ENCODE measurements at regions not wholly inside any gene's neighbourhood (a gene's known extent, or its start where the extent isn't known, plus 50 kb on each side); places are given as distances from the start of the nearest gene placed in this dataset.
A peak's percentile ranks its signal among the peaks of the same experiment; 100 is the strongest.
"Not testable (repeated sequence)": the region's sequence is repeated elsewhere in the genome, so short reads cannot be mapped to it uniquely, and the experiment has no call there.

GRCh38 chr6:134420614-134421181 lies 102.8 kb upstream of the SGK1 start:
- no peak overlapping the region for H3K27ac Mint-ChIP-seq
- peaks cover under 1% of the 10 kb centered on the region for H3K27me3 Mint-ChIP-seq
- ChIA-PET POLR2A (no interaction called here), CTCF (interaction anchor here (0.5 to 1.2 kb wide), 5 partner anchors 9 to 367 kb away, joined by 3 to 4 read pairs (median 3); no protein-coding TSS in a partner anchor)
- H3K36me3 Mint-ChIP-seq (ENCODE audit: low read depth): no peaks in the 10 kb centered on the region
- peaks cover 9% of the 10 kb centered on the region for H3K4me1 Mint-ChIP-seq
- no peak overlapping the region for H3K4me3 Mint-ChIP-seq
- H3K9me3 Mint-ChIP-seq: no peaks in the 10 kb centered on the region
- DNase-seq: no peak

DNA sequence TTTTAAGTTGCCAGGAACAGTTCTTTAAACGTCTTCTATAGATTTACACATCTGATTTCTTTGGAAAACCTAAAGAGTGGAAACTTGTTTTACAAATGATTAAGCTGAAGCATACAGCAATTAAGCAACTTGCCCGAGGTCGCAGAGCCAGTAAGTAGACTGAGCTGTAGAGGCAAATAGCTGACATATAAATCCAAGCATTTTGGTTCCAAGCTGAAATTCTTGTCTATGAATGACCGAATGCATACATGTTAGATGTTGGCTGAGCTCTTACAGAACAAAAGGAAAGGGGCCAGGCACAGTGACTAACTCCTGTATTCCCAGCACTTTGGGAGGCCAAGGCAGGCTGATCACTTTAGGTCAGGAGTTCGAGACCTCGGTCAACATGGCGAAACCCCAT lies 101.8 kb upstream of the SGK1 start:
- Mint-ChIP-seq H3K4me1 (peaks cover 7% of the 10 kb centered on the region), H3K27ac (no peak overlapping the region), H3K9me3 (no peaks in the 10 kb centered on the region), H3K27me3 (peaks cover 2% of the 10 kb centered on the region), H3K36me3 (ENCODE audit: low read depth) (no peaks in the 10 kb centered on the region), H3K4me3 (no peak overlapping the region)
- no peak for DNase-seq
- ChIA-PET POLR2A (interaction anchor here (0.5 kb wide), 1 partner anchor 40 kb away, joined by 3 read pairs; no protein-coding TSS in a partner anchor), CTCF (interaction anchor here (0.5 to 0.7 kb wide), 2 partner anchors 53 to 173 kb away, joined by 3 to 4 read pairs; no protein-coding TSS in a partner anchor)

- Mint-ChIP-seq H3K27me3 (peaks cover 2% of the 10 kb centered on the region), H3K9me3 (peaks cover 9% of the 10 kb centered on the region), H3K27ac (peak overlapping the region; percentile 28), H3K4me1 (peaks cover 7% of the 10 kb centered on the region), H3K4me3 (no peak overlapping the region), H3K36me3 (ENCODE audit: low read depth) (no peaks in the 10 kb centered on the region)
- no peak for DNase-seq
- POLR2A ChIA-PET: no interaction called here
- CTCF ChIA-PET: no interaction called here
These were observed 98.7 kb upstream of the SGK1 start for GRCh38 chr6:134416418-134417154.

DNA sequence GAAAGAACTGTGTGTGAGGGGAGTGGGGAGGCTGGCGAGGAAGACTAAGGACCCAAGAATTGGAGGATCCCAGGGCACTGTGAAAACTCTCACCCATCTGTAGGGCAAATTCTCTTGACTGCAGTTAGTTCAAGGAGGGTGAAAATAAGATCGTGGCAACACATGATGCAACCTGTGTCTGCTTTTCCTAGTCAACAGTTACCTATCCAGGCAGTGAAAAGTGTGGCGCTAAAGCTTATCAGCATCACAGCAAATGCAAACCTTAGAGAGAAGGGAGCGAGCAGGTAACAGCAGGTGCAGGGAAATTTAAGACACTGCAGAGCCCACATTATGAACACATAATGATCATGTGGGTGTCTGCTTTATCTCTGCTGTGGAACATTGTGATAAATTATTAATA lies 97.7 kb upstream of the SGK1 start:
- Mint-ChIP-seq H3K4me3 (no peak overlapping the region), H3K27me3 (peaks cover 2% of the 10 kb centered on the region), H3K36me3 (ENCODE audit: low read depth) (no peaks in the 10 kb centered on the region), H3K9me3 (peaks cover 13% of the 10 kb centered on the region), H3K27ac (peak overlapping the region; percentile 0), H3K4me1 (peaks cover 7% of the 10 kb centered on the region)
- ChIA-PET POLR2A (no interaction called here), CTCF (no interaction called here)
- DNase-seq: no peak

- Mint-ChIP-seq H3K9me3 (peaks cover 15% of the 10 kb centered on the region), H3K27me3 (peaks cover 2% of the 10 kb centered on the region), H3K4me1 (peaks cover 7% of the 10 kb centered on the region), H3K4me3 (no peak overlapping the region), H3K27ac (peak overlapping the region; percentile 0), H3K36me3 (ENCODE audit: low read depth) (no peaks in the 10 kb centered on the region)
- ChIA-PET CTCF (no interaction called here), POLR2A (no interaction called here)
- DNase-seq: no peak
These were observed 97.3 kb upstream of the SGK1 start for GRCh38 chr6:134415194-134415593.

- no peak for DNase-seq
- H3K36me3 Mint-ChIP-seq (ENCODE audit: low read depth): no peaks in the 10 kb centered on the region
- no peak overlapping the region for H3K4me3 Mint-ChIP-seq
- H3K27ac Mint-ChIP-seq: no peak overlapping the region
- H3K4me1 Mint-ChIP-seq: peaks cover 7% of the 10 kb centered on the region
- H3K27me3 Mint-ChIP-seq: peaks cover 2% of the 10 kb centered on the region
- H3K9me3 Mint-ChIP-seq: peaks cover 15% of the 10 kb centered on the region
- POLR2A ChIA-PET: no interaction called here
- CTCF ChIA-PET: interaction anchor here (0.6 kb wide), 1 partner anchor 138 kb away, joined by 5 read pairs; no protein-coding TSS in a partner anchor
These were observed 96.9 kb upstream of the SGK1 start for GRCh38 chr6:134414793-134415192.

GRCh38 chr6:134413241-134413643 lies 95.3 kb upstream of the SGK1 start:
- H3K4me3 Mint-ChIP-seq: no peak overlapping the region
- POLR2A ChIA-PET: no interaction called here
- H3K27ac Mint-ChIP-seq: no peak overlapping the region
- H3K27me3 Mint-ChIP-seq: peaks cover 2% of the 10 kb centered on the region
- CTCF ChIA-PET: interaction anchor here (0.6 to 1.9 kb wide), 3 partner anchors 9 to 17 kb away, joined by 3 to 4 read pairs (median 3); no protein-coding TSS in a partner anchor
- DNase-seq: no peak
- H3K4me1 Mint-ChIP-seq: peaks cover 7% of the 10 kb centered on the region
- no peaks in the 10 kb centered on the region for H3K36me3 Mint-ChIP-seq (ENCODE audit: low read depth)
- peaks cover 15% of the 10 kb centered on the region for H3K9me3 Mint-ChIP-seq

- ChIA-PET POLR2A (no interaction called here), CTCF (interaction anchor here (0.7 kb wide), 1 partner anchor 17 kb away, joined by 4 read pairs; no protein-coding TSS in a partner anchor)
- Mint-ChIP-seq H3K27ac (no peak overlapping the region), H3K4me3 (no peak overlapping the region), H3K9me3 (peaks cover 15% of the 10 kb centered on the region), H3K36me3 (ENCODE audit: low read depth) (no peaks in the 10 kb centered on the region), H3K4me1 (no peaks in the 10 kb centered on the region), H3K27me3 (no peaks in the 10 kb centered on the region)
- DNase-seq: no peak
These were observed 92.6 kb upstream of the SGK1 start for GRCh38 chr6:134410541-134410940.

GRCh38 chr6:134407791-134408190 lies 89.9 kb upstream of the SGK1 start:
- H3K4me1 Mint-ChIP-seq: no peaks in the 10 kb centered on the region
- no peak overlapping the region for H3K4me3 Mint-ChIP-seq
- H3K27ac Mint-ChIP-seq: no peak overlapping the region
- peaks cover 9% of the 10 kb centered on the region for H3K9me3 Mint-ChIP-seq
- H3K27me3 Mint-ChIP-seq: no peaks in the 10 kb centered on the region
- H3K36me3 Mint-ChIP-seq (ENCODE audit: low read depth): no peaks in the 10 kb centered on the region
- POLR2A ChIA-PET: no interaction called here
- CTCF ChIA-PET: interaction anchor here (0.6 to 2.4 kb wide), 3 partner anchors 9 to 768 kb away, joined by 3 to 5 read pairs (median 5); no protein-coding TSS in a partner anchor
- DNase-seq: no peak

DNA sequence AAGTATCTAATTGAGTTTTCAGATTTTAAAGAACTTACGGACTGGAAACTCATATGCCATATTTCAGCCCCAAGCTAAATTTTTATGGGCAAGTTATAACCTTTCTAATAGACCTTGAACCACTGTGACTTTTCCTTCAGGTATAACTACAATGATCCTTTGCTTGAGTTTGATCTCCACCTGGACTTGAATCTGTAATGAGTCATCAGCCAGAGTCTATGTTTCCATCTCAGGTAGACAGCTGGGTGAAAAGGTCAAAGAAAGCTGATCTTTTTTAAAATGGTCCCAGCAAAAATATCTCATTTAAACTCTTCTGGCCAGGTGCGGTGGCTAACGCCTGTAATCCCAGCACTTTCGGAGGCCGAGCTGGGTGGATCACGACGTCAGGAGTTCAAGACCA lies 88.4 kb upstream of the SGK1 start:
- no peak for DNase-seq
- H3K4me3 Mint-ChIP-seq: no peak overlapping the region
- no peaks in the 10 kb centered on the region for H3K36me3 Mint-ChIP-seq (ENCODE audit: low read depth)
- peaks cover 3% of the 10 kb centered on the region for H3K4me1 Mint-ChIP-seq
- ChIA-PET CTCF (interaction anchor here (1.5 kb wide), 1 partner anchor 16 kb away, joined by 3 read pairs; no protein-coding TSS in a partner anchor), POLR2A (no interaction called here)
- peaks cover 6% of the 10 kb centered on the region for H3K9me3 Mint-ChIP-seq
- H3K27ac Mint-ChIP-seq: no peak overlapping the region
- H3K27me3 Mint-ChIP-seq: no peaks in the 10 kb centered on the region

DNA sequence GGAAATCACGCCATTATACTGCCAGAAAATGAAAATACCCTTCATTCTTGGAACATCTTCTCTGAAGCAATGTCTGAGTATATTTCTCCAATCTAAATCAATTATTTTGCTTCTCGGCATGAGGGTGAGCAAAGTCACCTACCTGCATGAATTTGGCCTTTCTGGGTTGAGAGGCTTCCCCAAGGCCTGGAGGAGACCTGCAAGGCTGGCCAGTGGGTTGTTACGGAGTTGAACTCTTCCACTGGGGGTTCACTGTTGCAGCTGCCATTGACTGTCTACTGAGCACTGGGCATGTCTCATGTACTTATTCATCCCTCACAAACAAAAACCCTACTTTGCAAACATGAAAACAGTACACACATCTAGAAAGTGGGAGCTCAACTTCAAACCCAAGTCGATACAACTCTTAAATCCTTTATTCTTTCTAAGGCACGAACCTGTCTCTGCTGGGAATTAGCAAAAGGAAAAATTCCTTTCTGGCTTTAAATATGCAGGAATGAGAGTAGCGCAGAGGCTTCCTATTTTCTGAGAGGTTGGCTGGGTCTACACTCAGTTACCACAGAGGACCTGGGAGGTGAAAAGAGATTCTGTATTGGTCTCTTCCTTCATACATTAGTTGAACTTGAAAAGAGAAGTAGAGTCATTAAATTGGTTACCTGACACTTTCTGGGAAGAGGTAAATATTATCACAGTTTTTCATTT lies 87.6 kb upstream of the SGK1 start:
- CTCF ChIA-PET: interaction anchor here (1.5 kb wide), 1 partner anchor 17 kb away, joined by 3 read pairs; no protein-coding TSS in a partner anchor
- Mint-ChIP-seq H3K27me3 (no peaks in the 10 kb centered on the region), H3K4me3 (no peak overlapping the region), H3K36me3 (ENCODE audit: low read depth) (no peaks in the 10 kb centered on the region), H3K4me1 (peaks cover 3% of the 10 kb centered on the region), H3K9me3 (peaks cover 1% of the 10 kb centered on the region), H3K27ac (no peak overlapping the region)
- DNase-seq: no peak
- POLR2A ChIA-PET: no interaction called here

DNA sequence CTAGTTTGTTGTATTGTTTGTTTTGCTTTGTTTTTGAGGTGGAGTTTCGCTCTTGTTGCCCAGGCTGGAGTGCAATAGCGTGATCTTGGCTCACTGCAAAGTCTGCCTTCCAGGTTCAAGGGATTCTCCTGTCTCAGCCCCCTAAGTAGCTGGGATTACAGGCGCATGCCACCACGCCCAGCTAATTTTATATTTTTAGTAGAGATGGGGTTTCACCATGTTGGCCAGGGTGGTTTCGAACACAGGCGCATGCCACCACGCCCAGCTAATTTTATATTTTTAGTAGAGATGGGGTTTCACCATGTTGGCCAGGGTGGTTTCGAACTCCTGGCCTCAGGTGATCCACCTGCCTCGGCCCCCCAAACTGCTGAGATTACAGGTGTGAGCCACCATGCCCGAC lies 85.4 kb upstream of the SGK1 start:
- POLR2A ChIA-PET; H3K27ac Mint-ChIP-seq; H3K36me3 Mint-ChIP-seq (ENCODE audit: low read depth); H3K4me1 Mint-ChIP-seq; H3K9me3 Mint-ChIP-seq; H3K4me3 Mint-ChIP-seq; H3K27me3 Mint-ChIP-seq; DNase-seq; CTCF ChIA-PET: not testable (repeated sequence)

Measured in activated CD4-positive, alpha-beta T cell treated with anti-CD3 and anti-CD28 coated beads, Interleukin-2, amount 10 ng/mL, durations not matched to agents 7 days and 5 days (primary cell).